NCI-H2227 (cell line): ENCODE measurements at regions not wholly inside any gene's neighbourhood (a gene's known extent, or its start where the extent isn't known, plus 50 kb on each side); places are given as distances from the start of the nearest gene placed in this dataset.
A peak's percentile ranks its signal among the peaks of the same experiment; 100 is the strongest.
"Not testable (repeated sequence)": the region's sequence is repeated elsewhere in the genome, so short reads cannot be mapped to it uniquely, and the experiment has no call there.

Experiments used
- DNase-seq: peaks from one replicate; lab custom pipeline; 2025; ENCODE audit not compliant: unreplicated experiment; lab: John Stamatoyannopoulos, UW

- no peak for DNase-seq
Measured at GRCh38 chr2:76050196-76050595, 339.5 kb upstream of the GCFC2 start.

GRCh38 chr2:76044701-76045100 lies 334.0 kb upstream of the GCFC2 start:
- no peak for DNase-seq

GRCh38 chr2:76039505-76039904 lies 328.8 kb upstream of the GCFC2 start:
- no peak for DNase-seq

GRCh38 chr2:76027761-76028160 lies 317.0 kb upstream of the GCFC2 start:
- no peak for DNase-seq

GRCh38 chr2:76019128-76019527 lies 308.4 kb upstream of the GCFC2 start:
- no peak for DNase-seq

- DNase-seq: no peak
Measured at GRCh38 chr2:76009484-76009883, 298.8 kb upstream of the GCFC2 start.

GRCh38 chr2:76008001-76008702 lies 297.4 kb upstream of the GCFC2 start:
- DNase-seq: no peak

GRCh38 chr2:76000425-76000824 lies 289.7 kb upstream of the GCFC2 start:
- DNase-seq: no peak

- DNase-seq: no peak
Measured at GRCh38 chr2:75998451-75998850, 287.7 kb upstream of the GCFC2 start.

- DNase-seq: no peak
Measured at GRCh38 chr2:75994759-75995158, 284.0 kb upstream of the GCFC2 start.

- not testable (repeated sequence) for DNase-seq
Measured at GRCh38 chr2:75988622-75989021, 277.9 kb upstream of the GCFC2 start.

GRCh38 chr2:75986617-75987016 lies 275.9 kb upstream of the GCFC2 start:
- DNase-seq: no peak

GRCh38 chr2:75982719-75983118 lies 272.0 kb upstream of the GCFC2 start:
- no peak for DNase-seq

GRCh38 chr2:75964646-75965045 lies 253.9 kb upstream of the GCFC2 start:
- DNase-seq: no peak

GRCh38 chr2:75960472-75961009 lies 249.8 kb upstream of the GCFC2 start:
- DNase-seq: no peak

- no peak for DNase-seq
Measured at GRCh38 chr2:75959724-75960471, 249.2 kb upstream of the GCFC2 start.

GRCh38 chr2:75954761-75955160 lies 244.0 kb upstream of the GCFC2 start:
- no peak for DNase-seq

- DNase-seq: no peak
Measured at GRCh38 chr2:75952173-75952572, 241.5 kb upstream of the GCFC2 start.

- no peak for DNase-seq
Measured at GRCh38 chr2:75949385-75950030, 238.8 kb upstream of the GCFC2 start.

GRCh38 chr2:75936311-75936710 lies 225.6 kb upstream of the GCFC2 start:
- DNase-seq: no peak

GRCh38 chr2:75932996-75933395 lies 222.3 kb upstream of the GCFC2 start:
- DNase-seq: no peak

- peak; percentile 16 for DNase-seq
Measured at GRCh38 chr2:75928093-75928492, 217.4 kb upstream of the GCFC2 start.
